Upper lobe of left lung (tissue), 6 donors: ENCODE measurements at regions not wholly inside any gene's neighbourhood (a gene's known extent, or its start where the extent isn't known, plus 50 kb on each side); places are given as distances from the start of the nearest gene placed in this dataset.

Source experiments
- ATAC-seq, 2 donors: fragments of 200-7000 bp; cut with Tn5 transposase; one replicate each; pipeline ENCODE4 v1.9.1; 2022; ENCODE audit warnings: mild to moderate bottlenecking in 2 of 2, moderate library complexity in 2 of 2; ENCODE audit not compliant: low FRiP score in 2 of 2
- DNase-seq, 2 donors: peaks; one replicate each; pipeline ENCODE4 v3.0.0-alpha.2; 2019 to 2020
- H3K27ac ChIP-seq, 4 donors: fragments of 200-600 bp; sonication (generic); one replicate each; pipeline ENCODE4 v1.5.1; 2016 to 2019
- H3K27me3 ChIP-seq, 4 donors: fragments of 200-600 bp; sonication (generic); one replicate each; pipeline ENCODE4 v1.5.1; 2017 to 2019
- H3K36me3 ChIP-seq, 4 donors: fragments of 200-600 bp; sonication (generic); one replicate each; pipeline ENCODE4 v1.5.1; 2016 to 2019
- H3K4me1 ChIP-seq, 4 donors: fragments of 200-600 bp; sonication (generic); one replicate each; pipeline ENCODE4 v1.5.1; 2018 to 2019
- H3K4me3 ChIP-seq, 4 donors: fragments of 200-600 bp; sonication (generic); one replicate each; pipeline ENCODE4 v1.5.1; 2017 to 2019; ENCODE audit warnings: mild to moderate bottlenecking in 2 of 4, moderate library complexity in 1 of 4
- H3K9me3 ChIP-seq, 4 donors: fragments of 200-600 bp; sonication (generic); one replicate each; pipeline ENCODE4 v1.5.1; 2018 to 2019
- EP300 ChIP-seq, 4 donors: sonication (generic); formaldehyde crosslinking; IDR thresholded peaks; one replicate each; pipeline ENCODE4 v1.5.1; 2017; ENCODE audit warnings: antibody characterized with exemption in 4 of 4, control low read depth in 2 of 4
- POLR2A ChIP-seq, 4 donors: fragments of 450-650 bp; IDR thresholded peaks; one replicate each; pipeline ENCODE4 v1.5.1; 2016 to 2017; ENCODE audit warnings: antibody characterized with exemption in 4 of 4, mild to moderate bottlenecking in 2 of 4
- POLR2AphosphoS5 ChIP-seq, 2 donors: sonication (generic); formaldehyde crosslinking; IDR thresholded peaks; one replicate each; pipeline ENCODE4 v1.5.1; 2017; ENCODE audit warnings: antibody characterized with exemption in 2 of 2
- whole genome bisulfite sequencing, 2 donors: methylation state at CpG; one replicate each; pipeline ENCODE4 v1.1.5; 2017 to 2018; 5-methylcytosine and 5-hydroxymethylcytosine counted together
- TF ChIP-seq, protein P1 (sequence below), 6 experiments: fragments of 450-650 bp in 4 of 6; fragments of 200-600 bp in 2 of 6; sonication (generic) in 2 of 6; IDR thresholded peaks; one replicate each; pipeline ENCODE4 v1.5.1; 2016 to 2019; ENCODE audit warnings: antibody characterized with exemption in 6 of 6
- donor health status: DM: no; HTN: no; CAD: no; lungs with moderate emphysema.
- donor health status: DM: no; HTN: yes; CAD: no; lungs with severe emphysema.

DNA sequence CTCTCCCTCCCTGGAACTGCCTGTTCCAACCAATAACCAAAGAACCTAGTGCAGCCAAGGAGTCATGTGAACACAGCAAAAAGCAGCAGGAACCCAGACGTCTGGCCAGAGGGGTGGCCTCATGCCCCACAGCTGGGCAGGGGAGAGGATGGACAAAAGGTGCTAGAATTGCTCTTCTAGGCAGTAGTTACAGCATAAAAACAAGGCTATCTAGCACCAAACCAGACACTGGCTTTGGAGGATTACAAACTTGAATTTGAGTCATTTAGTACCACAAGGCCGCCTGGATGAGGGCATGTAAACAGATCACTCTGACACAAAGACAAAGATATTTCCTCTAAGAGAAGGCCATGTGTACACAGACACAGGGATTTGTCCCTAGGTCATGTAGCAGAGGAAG, 423.3 kb upstream of the MAF start:
- TF ChIP-seq, protein P1, sequence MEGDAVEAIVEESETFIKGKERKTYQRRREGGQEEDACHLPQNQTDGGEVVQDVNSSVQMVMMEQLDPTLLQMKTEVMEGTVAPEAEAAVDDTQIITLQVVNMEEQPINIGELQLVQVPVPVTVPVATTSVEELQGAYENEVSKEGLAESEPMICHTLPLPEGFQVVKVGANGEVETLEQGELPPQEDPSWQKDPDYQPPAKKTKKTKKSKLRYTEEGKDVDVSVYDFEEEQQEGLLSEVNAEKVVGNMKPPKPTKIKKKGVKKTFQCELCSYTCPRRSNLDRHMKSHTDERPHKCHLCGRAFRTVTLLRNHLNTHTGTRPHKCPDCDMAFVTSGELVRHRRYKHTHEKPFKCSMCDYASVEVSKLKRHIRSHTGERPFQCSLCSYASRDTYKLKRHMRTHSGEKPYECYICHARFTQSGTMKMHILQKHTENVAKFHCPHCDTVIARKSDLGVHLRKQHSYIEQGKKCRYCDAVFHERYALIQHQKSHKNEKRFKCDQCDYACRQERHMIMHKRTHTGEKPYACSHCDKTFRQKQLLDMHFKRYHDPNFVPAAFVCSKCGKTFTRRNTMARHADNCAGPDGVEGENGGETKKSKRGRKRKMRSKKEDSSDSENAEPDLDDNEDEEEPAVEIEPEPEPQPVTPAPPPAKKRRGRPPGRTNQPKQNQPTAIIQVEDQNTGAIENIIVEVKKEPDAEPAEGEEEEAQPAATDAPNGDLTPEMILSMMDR (IDR thresholded peaks at IDR 0.05): no peak
- TF ChIP-seq POLR2A (IDR thresholded peaks at IDR 0.05): no peak
- TF ChIP-seq POLR2AphosphoS5 (IDR thresholded peaks at IDR 0.05): no peak
- no peak for TF ChIP-seq EP300 (IDR thresholded peaks at IDR 0.05)
- Histone ChIP-seq H3K27me3 (no peaks in the 10 kb centered on the region), H3K4me1 (peaks cover 0 to 6% (median 0%) of the 10 kb centered on the region in 4 donors), H3K4me3 (no peak overlapping the region), H3K27ac (no peak overlapping the region), H3K9me3 (no peaks in the 10 kb centered on the region), H3K36me3 (no peaks in the 10 kb centered on the region)
- WGBS, 2 donors: 73 to 82% methylated on average over 2 of the region's 2 CpGs
- ATAC-seq (no peak), DNase-seq (no peak)

DNA sequence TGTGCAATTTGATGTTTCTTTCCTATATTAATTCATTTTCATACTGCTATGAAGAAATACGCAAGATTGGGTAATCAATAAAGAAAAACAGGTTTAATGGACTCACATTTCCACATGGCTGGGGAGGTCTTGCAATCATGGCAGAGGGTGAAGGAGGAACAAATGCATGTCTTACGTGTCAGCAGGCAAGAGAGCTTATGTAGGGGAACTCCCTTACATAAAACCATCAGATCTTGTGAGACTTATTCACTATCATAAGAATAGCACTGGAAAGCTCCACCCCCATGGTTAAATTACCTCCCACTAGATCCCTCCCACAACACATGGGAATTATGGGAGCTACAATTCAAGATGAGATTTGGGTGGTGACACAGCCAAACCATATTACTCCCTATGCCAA, 418.9 kb upstream of the MAF start:
- no peaks in the 10 kb centered on the region for H3K36me3 ChIP-seq
- H3K27me3 ChIP-seq: no peaks in the 10 kb centered on the region
- no peak for TF ChIP-seq EP300 (IDR thresholded peaks at IDR 0.05)
- TF ChIP-seq POLR2AphosphoS5 (IDR thresholded peaks at IDR 0.05): no peak
- TF ChIP-seq, protein P1 (IDR thresholded peaks at IDR 0.05): no peak
- no peak for TF ChIP-seq POLR2A (IDR thresholded peaks at IDR 0.05)
- no peak overlapping the region for H3K4me3 ChIP-seq
- no peak for ATAC-seq
- H3K4me1 ChIP-seq: no peaks in the 10 kb centered on the region
- no peaks in the 10 kb centered on the region for H3K9me3 ChIP-seq
- 46 to 60% methylated on average over 2 of the region's 2 CpGs for WGBS, 2 donors
- no peak for DNase-seq
- H3K27ac ChIP-seq: no peak overlapping the region

DNA sequence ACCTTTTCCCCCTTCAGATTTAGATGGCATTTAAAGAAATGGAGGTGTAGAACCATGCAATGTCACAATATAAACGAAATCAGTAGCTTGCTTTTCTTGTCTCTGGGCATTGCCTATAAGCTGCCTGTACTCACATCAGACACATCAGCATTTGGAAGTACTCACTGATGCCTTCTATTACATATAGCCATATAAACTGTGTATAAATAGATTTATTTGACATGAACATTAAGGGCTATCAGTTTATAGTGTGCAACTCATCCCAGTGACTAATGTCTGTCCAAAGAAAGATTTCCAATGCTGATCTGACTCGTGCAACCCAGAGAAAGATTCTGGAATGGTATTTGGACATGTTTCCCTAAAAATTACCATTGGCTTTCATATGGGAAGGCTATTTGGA, 417.9 kb upstream of the MAF start:
- DNase-seq: no peak
- H3K27ac ChIP-seq: no peak overlapping the region
- no peaks in the 10 kb centered on the region for H3K4me1 ChIP-seq
- WGBS, 2 donors: 62 to 68% methylated on average over 2 of the region's 2 CpGs
- no peaks in the 10 kb centered on the region for H3K27me3 ChIP-seq
- no peak for ATAC-seq
- H3K4me3 ChIP-seq: no peak overlapping the region
- no peaks in the 10 kb centered on the region for H3K9me3 ChIP-seq
- no peaks in the 10 kb centered on the region for H3K36me3 ChIP-seq
- TF ChIP-seq POLR2AphosphoS5 (IDR thresholded peaks at IDR 0.05) (no peak), EP300 (IDR thresholded peaks at IDR 0.05) (no peak), POLR2A (IDR thresholded peaks at IDR 0.05) (no peak)
- TF ChIP-seq, protein P1 (IDR thresholded peaks at IDR 0.05): no peak

DNA sequence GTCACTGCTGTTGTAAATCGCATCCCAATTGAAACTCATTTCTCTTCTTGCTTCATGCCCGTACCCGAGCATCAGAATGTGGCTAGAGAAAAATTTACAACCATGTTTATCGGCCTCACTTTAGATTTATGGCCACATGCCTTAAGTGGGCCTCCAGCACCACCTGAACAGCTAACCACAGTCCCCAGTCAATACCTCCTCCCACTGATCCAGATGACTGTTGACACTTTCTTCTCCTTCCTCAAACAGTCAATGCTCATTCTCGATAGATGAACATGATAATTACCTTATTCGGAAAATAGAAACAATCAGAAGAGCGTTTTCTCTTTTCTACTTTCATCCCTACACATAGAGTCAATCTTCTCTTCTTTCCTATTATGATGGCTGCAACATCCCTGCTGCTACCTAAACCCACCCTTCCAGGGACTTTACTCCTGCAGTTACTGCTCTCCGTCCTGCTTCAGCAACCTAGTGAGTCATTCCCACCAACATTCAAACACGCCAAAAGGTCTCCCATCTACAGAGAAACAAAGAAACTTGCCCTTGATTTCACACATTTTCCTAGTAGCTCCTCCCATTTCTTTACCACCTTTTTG, 416.3 kb upstream of the MAF start:
- no peaks in the 10 kb centered on the region for H3K36me3 ChIP-seq
- WGBS, 2 donors: 68 to 77% methylated on average over 9 of the region's 9 CpGs
- H3K4me1 ChIP-seq: no peaks in the 10 kb centered on the region
- H3K9me3 ChIP-seq: no peaks in the 10 kb centered on the region
- TF ChIP-seq EP300 (IDR thresholded peaks at IDR 0.05): no peak
- TF ChIP-seq, protein P1 (IDR thresholded peaks at IDR 0.05): no peak
- no peak for TF ChIP-seq POLR2A (IDR thresholded peaks at IDR 0.05)
- no peak for TF ChIP-seq POLR2AphosphoS5 (IDR thresholded peaks at IDR 0.05)
- no peak overlapping the region for H3K27ac ChIP-seq
- H3K4me3 ChIP-seq: no peak overlapping the region
- H3K27me3 ChIP-seq: no peaks in the 10 kb centered on the region
- ATAC-seq (peak in 1 of 2 donors; percentile 54), DNase-seq (no peak)

DNA sequence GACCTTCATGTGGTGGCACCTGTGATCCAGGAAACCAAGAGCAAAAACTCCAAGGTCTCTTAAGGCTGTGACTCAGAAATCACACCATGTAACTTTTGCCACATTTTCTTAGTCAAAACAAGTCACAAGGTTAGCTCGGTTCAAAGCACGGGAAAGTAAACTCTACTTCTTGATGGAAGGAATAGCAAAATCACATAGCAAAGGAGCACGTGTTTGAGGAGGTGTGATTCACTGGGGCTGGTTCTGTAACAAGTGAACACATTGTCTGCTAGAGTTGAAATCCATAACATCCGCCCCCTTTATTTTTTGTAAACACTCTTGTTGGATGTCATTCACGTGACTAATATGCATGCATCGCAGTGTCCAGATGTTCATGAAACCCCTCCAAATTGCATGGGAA, 415.0 kb upstream of the MAF start:
- no peaks in the 10 kb centered on the region for H3K9me3 ChIP-seq
- no peak overlapping the region for H3K4me3 ChIP-seq
- H3K36me3 ChIP-seq: no peaks in the 10 kb centered on the region
- no peak for ATAC-seq
- H3K4me1 ChIP-seq: no peaks in the 10 kb centered on the region
- TF ChIP-seq, protein P1 (IDR thresholded peaks at IDR 0.05): no peak
- TF ChIP-seq EP300 (IDR thresholded peaks at IDR 0.05): no peak
- TF ChIP-seq POLR2A (IDR thresholded peaks at IDR 0.05): no peak
- no peak for TF ChIP-seq POLR2AphosphoS5 (IDR thresholded peaks at IDR 0.05)
- no peaks in the 10 kb centered on the region for H3K27me3 ChIP-seq
- DNase-seq: no peak
- WGBS, 2 donors: 74 to 87% methylated on average over 6 of the region's 6 CpGs
- no peak overlapping the region for H3K27ac ChIP-seq
